OCI-LY7 (cell line): ENCODE measurements at regions not wholly inside any gene's neighbourhood (a gene's known extent, or its start where the extent isn't known, plus 50 kb on each side); places are given as distances from the start of the nearest gene placed in this dataset.

Source experiments
- EZH2phosphoT487 ChIP-seq: fragments of 200-600 bp; sonication (generic); IDR thresholded peaks from 2 replicates; pipeline ENCODE4 v1.6.1; 2018; ENCODE audit warnings: low read depth, borderline replicate concordance, mild to moderate bottlenecking, mixed run types, antibody characterized with exemption, low read length, moderate library complexity, mixed read lengths
- TF ChIP-seq, protein P1 (sequence below): fragments of 200-600 bp; sonication (generic); conservative IDR thresholded peaks from 2 replicates; pipeline ENCODE4 v1.5.1; 2014; ENCODE audit warnings: mild to moderate bottlenecking, antibody characterized with exemption, low read length, moderate library complexity, mixed read lengths

DNA sequence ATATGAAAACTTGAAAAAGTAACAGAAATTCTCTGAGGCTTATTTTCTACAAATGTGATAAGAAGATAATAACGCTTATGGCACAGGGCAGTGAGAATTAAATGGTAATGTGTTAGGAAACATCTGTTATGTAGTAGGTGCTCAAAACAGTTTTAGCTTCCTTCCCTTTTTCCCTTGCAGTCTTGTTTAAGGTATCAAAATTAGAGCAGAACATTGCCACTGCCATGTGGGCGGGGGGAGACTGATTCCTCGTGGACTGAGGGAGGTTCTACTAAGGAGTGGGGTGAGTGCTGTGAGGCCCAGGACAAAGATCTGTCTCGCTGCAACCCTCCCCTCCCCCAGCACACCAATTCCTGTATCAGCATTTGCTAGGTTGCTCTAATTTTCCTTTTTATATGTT, 702.4 kb downstream of the TUSC7 start:
- TF ChIP-seq, protein P1, sequence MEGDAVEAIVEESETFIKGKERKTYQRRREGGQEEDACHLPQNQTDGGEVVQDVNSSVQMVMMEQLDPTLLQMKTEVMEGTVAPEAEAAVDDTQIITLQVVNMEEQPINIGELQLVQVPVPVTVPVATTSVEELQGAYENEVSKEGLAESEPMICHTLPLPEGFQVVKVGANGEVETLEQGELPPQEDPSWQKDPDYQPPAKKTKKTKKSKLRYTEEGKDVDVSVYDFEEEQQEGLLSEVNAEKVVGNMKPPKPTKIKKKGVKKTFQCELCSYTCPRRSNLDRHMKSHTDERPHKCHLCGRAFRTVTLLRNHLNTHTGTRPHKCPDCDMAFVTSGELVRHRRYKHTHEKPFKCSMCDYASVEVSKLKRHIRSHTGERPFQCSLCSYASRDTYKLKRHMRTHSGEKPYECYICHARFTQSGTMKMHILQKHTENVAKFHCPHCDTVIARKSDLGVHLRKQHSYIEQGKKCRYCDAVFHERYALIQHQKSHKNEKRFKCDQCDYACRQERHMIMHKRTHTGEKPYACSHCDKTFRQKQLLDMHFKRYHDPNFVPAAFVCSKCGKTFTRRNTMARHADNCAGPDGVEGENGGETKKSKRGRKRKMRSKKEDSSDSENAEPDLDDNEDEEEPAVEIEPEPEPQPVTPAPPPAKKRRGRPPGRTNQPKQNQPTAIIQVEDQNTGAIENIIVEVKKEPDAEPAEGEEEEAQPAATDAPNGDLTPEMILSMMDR: no peak
- no peak for TF ChIP-seq EZH2phosphoT487
